Stomach (tissue), 8 donors: ENCODE measurements at regions not wholly inside any gene's neighbourhood (a gene's known extent, or its start where the extent isn't known, plus 50 kb on each side); places are given as distances from the start of the nearest gene placed in this dataset.

Experiments
- DNase-seq, 2 donors: peaks; one replicate each; pipeline versions ENCODE4 v3.0.0 to v3.0.0-alpha.2; 2013 to 2019
- H3K27ac ChIP-seq, 5 donors: fragments of 200-600 bp in 4 of 5; sonication (generic) in 4 of 5; one replicate each; pipeline ENCODE4 v1.5.1; 2013 to 2019; ENCODE audit warnings: mild to moderate bottlenecking in 1 of 5, moderate library complexity in 1 of 5
- H3K27me3 ChIP-seq, 3 donors: fragments of 200-600 bp; sonication (generic); one replicate each; pipeline ENCODE4 v1.5.1; 2017 to 2019; ENCODE audit warnings: mixed run types in 1 of 3
- H3K36me3 ChIP-seq, 4 donors: fragments of 200-600 bp; sonication (generic); 1 replicate in 3 of 4; 2 replicates in 1 of 4; pipeline ENCODE4 v1.5.1; 2016 to 2019
- H3K4me1 ChIP-seq, 4 donors: fragments of 200-600 bp; sonication (generic); one replicate each; pipeline ENCODE4 v1.5.1; 2016 to 2019
- H3K4me3 ChIP-seq, 4 donors: fragments of 200-600 bp; sonication (generic) in 3 of 4; one replicate each; pipeline ENCODE4 v1.5.1; 2016 to 2019; ENCODE audit warnings: mild to moderate bottlenecking in 1 of 4
- H3K9me3 ChIP-seq, 4 donors: fragments of 200-600 bp; sonication (generic); one replicate each; pipeline ENCODE4 v1.5.1; 2016 to 2019
- EP300 ChIP-seq: sonication (generic); formaldehyde crosslinking; IDR thresholded peaks from one replicate; pipeline ENCODE4 v1.6.1; 2017; ENCODE audit warnings: antibody characterized with exemption
- POLR2A ChIP-seq, 4 donors: fragments of 450-650 bp; IDR thresholded peaks; one replicate each; pipeline ENCODE4 v1.6.1; 2016; ENCODE audit warnings: antibody characterized with exemption in 4 of 4, control low read depth in 2 of 4, mild to moderate bottlenecking in 1 of 4, moderate library complexity in 1 of 4
- POLR2AphosphoS5 ChIP-seq, 3 donors: sonication (generic); formaldehyde crosslinking; IDR thresholded peaks; one replicate each; pipeline ENCODE4 v1.6.1; 2016; ENCODE audit warnings: antibody characterized with exemption in 3 of 3
- WGBS, 5 donors: extraction: QIAGEN DNeasy Blood & Tissue Kit in 3 of 5; methylation state at CpG; one replicate each; pipeline versions ENCODE4 v1.1.5 to v1.1.7; 2013 to 2018; 5-methylcytosine and 5-hydroxymethylcytosine counted together
- intact Hi-C: fragments of 100-400 bp; cut with DNase I; formaldehyde crosslinking; loops from one replicate; pipeline ENCODE4 v1.15.1; 2023; ENCODE audit warnings: low total_unique reads
- TF ChIP-seq, protein P1 (sequence below), 7 experiments: fragments of 450-650 bp in 4 of 7; fragments of 200-600 bp in 3 of 7; sonication (generic) in 3 of 7; IDR thresholded peaks; one replicate each; pipeline ENCODE4 v1.5.1; 2016 to 2019; ENCODE audit warnings: antibody characterized with exemption in 7 of 7, control low read depth in 2 of 7, mild to moderate bottlenecking in 1 of 7
- donor health status: healthy with polysubstance abuse.
- donor health status: Bipolar disorder and iron deficiency.
- donor health status: healthy.

- TF ChIP-seq EP300 (no peak), POLR2A (IDR thresholded peaks at IDR 0.05) (peak in 1 of 4 donors; percentile 19), POLR2AphosphoS5 (IDR thresholded peaks at IDR 0.05) (peak in 1 of 3 donors; percentile 38)
- TF ChIP-seq, protein P1, sequence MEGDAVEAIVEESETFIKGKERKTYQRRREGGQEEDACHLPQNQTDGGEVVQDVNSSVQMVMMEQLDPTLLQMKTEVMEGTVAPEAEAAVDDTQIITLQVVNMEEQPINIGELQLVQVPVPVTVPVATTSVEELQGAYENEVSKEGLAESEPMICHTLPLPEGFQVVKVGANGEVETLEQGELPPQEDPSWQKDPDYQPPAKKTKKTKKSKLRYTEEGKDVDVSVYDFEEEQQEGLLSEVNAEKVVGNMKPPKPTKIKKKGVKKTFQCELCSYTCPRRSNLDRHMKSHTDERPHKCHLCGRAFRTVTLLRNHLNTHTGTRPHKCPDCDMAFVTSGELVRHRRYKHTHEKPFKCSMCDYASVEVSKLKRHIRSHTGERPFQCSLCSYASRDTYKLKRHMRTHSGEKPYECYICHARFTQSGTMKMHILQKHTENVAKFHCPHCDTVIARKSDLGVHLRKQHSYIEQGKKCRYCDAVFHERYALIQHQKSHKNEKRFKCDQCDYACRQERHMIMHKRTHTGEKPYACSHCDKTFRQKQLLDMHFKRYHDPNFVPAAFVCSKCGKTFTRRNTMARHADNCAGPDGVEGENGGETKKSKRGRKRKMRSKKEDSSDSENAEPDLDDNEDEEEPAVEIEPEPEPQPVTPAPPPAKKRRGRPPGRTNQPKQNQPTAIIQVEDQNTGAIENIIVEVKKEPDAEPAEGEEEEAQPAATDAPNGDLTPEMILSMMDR (IDR thresholded peaks at IDR 0.05), result no peak
- intact Hi-C loops, result no loop called here
- 20 to 44% (median 26%) methylated on average over 5 of the region's 5 CpGs for WGBS, 5 donors
- H3K4me1 ChIP-seq, result peaks cover 0 to 9% (median 7%) of the 10 kb centered on the region in 4 donors
- no peaks in the 10 kb centered on the region for H3K27me3 ChIP-seq
- peak overlapping the region in 2 of 5 donors; percentile 10 to 33 for H3K27ac ChIP-seq
- no peaks in the 10 kb centered on the region for H3K9me3 ChIP-seq
- H3K4me3 ChIP-seq, result no peak overlapping the region
- peak in 1 of 2 donors; percentile 62 for DNase-seq
- H3K36me3 ChIP-seq, result no peaks in the 10 kb centered on the region
Measured at GRCh38 chr3:176920766-176921160, 276.5 kb downstream of the TBL1XR1 start.

DNA sequence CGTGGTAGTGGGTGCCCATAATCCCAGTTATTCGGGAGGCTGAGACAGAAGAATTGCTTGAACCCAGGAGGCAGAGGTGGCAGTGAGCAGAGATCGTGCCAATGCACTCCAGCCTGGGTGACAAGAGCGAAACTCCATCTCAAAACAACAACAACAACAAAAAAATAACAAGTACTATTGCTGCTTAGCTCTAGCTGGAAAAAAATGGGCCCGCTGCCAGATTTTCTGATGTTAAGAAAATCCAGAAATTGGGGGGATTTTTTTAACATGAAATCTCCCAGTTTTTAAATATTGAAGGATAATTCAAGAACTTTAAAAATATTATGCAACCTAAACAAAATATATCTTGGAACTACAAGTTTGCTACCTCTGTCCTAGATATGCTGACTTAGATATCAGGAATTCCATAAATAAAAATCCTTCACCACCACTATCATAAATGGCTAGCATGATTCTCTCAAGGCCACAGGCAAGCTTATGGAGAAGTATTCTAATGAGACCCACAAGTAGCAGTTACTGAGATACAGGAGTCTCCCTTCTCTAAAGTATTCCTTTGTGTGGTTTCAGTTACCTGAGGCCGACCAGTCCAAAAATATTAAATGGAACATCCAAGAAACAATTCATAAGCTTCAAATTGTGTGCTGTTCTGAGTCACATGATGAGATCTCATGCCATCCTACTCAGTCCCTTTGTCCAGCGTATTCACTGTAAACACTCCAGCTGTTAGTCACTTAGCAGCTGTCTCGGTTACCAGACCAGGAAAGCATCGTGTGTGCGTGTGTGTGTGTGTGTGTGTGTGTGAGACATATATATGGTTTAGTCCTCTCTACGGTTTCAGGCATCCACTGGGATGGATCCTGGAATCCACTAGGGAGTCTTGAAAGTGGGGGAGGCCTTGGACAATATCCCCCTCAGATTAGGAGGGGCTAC, 277.2 kb downstream of the TBL1XR1 start:
- Histone ChIP-seq H3K27ac (peak overlapping the region in 1 of 5 donors; percentile 10), H3K36me3 (no peaks in the 10 kb centered on the region), H3K4me3 (no peak overlapping the region), H3K9me3 (no peaks in the 10 kb centered on the region), H3K4me1 (peaks cover 0 to 9% (median 7%) of the 10 kb centered on the region in 4 donors), H3K27me3 (no peaks in the 10 kb centered on the region)
- WGBS, 5 donors, result 76 to 84% (median 78%) methylated on average over 11 of the region's 11 CpGs
- peak in 1 of 2 donors; percentile 70 for DNase-seq
- intact Hi-C loops, result no loop called here
- TF ChIP-seq EP300, result no peak

DNA sequence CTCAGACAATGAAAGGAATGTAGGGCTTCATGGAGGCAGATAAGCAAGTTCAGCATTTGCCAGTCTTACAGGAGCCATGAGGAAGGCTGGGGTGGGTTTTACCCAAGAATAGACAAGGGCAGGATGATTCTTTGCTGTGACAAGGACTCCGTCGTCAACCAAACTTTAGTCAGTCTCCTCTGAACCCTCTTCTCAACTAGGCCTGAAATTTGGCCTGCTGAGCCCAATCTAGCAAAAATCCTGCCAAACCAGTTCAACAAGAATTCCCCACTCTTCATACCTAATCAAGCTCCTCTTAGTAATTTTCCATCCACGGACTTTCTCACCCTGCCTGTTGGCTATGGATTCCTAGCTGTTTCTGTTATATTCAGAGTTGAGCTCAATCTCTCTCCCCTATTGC, 280.5 kb downstream of the TBL1XR1 start:
- TF ChIP-seq POLR2AphosphoS5 (IDR thresholded peaks at IDR 0.05) (peak in 2 of 3 donors; percentile 11 to 33), POLR2A (IDR thresholded peaks at IDR 0.05) (no peak)
- H3K4me3 ChIP-seq, result no peak overlapping the region
- no peak overlapping the region for H3K27ac ChIP-seq
- intact Hi-C loops, result no loop called here
- DNase-seq, result peak; percentile 38 to 57
- 49 to 62% (median 56%) methylated on average over 3 of the region's 3 CpGs for WGBS, 5 donors
- H3K27me3 ChIP-seq, result no peaks in the 10 kb centered on the region
- peaks cover 0 to 9% (median 7%) of the 10 kb centered on the region in 4 donors for H3K4me1 ChIP-seq
- H3K36me3 ChIP-seq, result no peaks in the 10 kb centered on the region
- no peaks in the 10 kb centered on the region for H3K9me3 ChIP-seq

DNA sequence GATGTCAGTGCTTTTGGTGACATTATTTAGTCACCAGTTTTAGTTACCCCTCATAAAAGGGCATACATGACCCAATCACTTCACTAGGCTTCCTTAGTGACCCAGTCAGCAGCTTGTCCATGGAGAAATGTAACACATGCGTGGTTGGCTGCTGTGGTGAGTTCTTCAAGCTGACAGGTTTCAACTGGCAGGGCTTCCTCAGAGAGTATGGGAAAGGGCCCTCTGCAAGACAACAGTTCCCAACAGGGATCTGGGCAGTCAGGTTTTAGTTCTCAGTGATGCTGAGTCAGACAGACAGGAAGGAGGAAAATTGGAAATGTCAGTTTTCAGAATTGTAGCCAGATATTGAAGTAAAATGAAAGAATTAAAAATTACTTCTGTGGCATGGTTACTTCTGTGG, 282.5 kb downstream of the TBL1XR1 start:
- Histone ChIP-seq H3K4me1 (peaks cover 0 to 9% (median 4%) of the 10 kb centered on the region in 4 donors), H3K27me3 (no peaks in the 10 kb centered on the region), H3K9me3 (no peaks in the 10 kb centered on the region), H3K27ac (no peak overlapping the region), H3K4me3 (no peak overlapping the region), H3K36me3 (no peaks in the 10 kb centered on the region)
- TF ChIP-seq, protein P1 (IDR thresholded peaks at IDR 0.05), result no peak
- TF ChIP-seq EP300, result no peak
- TF ChIP-seq POLR2AphosphoS5 (IDR thresholded peaks at IDR 0.05), result no peak
- TF ChIP-seq POLR2A (IDR thresholded peaks at IDR 0.05), result no peak
- 84 to 92% (median 86%) methylated on average over 1 of the region's 1 CpG for WGBS, 5 donors
- intact Hi-C loops, result no loop called here
- no peak for DNase-seq

DNA sequence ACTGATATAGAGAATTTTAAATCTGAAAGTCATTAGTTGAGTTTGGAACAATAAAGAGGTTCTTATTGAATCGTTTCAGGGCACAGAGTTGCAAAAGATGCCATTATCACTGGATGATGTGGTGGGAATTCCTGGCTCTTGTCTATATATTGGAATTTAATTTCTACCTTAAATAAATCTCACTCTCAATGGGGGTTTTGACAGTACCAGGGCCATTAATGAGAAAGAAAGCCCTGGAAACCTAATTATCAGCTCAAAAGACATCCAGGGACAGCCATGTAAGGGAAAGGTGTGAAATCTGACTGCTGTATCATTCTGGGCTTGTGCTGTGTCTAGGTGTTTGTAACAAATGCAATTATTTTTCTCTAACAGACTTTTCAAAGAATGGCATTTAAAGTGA, 285.7 kb downstream of the TBL1XR1 start:
- DNase-seq, result no peak
- Histone ChIP-seq H3K27me3 (no peaks in the 10 kb centered on the region), H3K4me3 (no peak overlapping the region), H3K36me3 (no peaks in the 10 kb centered on the region), H3K9me3 (no peaks in the 10 kb centered on the region), H3K27ac (no peak overlapping the region), H3K4me1 (peaks cover 0 to 3% (median under 1%) of the 10 kb centered on the region in 4 donors)
- WGBS, 5 donors, result 79 to 97% (median 94%) methylated on average over 1 of the region's 1 CpG
- TF ChIP-seq, protein P1 (IDR thresholded peaks at IDR 0.05), result no peak
- TF ChIP-seq POLR2A (IDR thresholded peaks at IDR 0.05) (no peak), POLR2AphosphoS5 (IDR thresholded peaks at IDR 0.05) (no peak), EP300 (no peak)
- intact Hi-C loops, result no loop called here
